Upper lobe of left lung (tissue), 6 donors: ENCODE measurements at regions not wholly inside any gene's neighbourhood (a gene's known extent, or its start where the extent isn't known, plus 50 kb on each side); places are given as distances from the start of the nearest gene placed in this dataset.

Experiments
- ATAC-seq, 2 donors: fragments of 200-7000 bp; cut with Tn5 transposase; one replicate each; pipeline ENCODE4 v1.9.1; 2022; ENCODE audit warnings: mild to moderate bottlenecking in 2 of 2, moderate library complexity in 2 of 2; ENCODE audit not compliant: low FRiP score in 2 of 2
- DNase-seq, 2 donors: peaks; one replicate each; pipeline ENCODE4 v3.0.0-alpha.2; 2019 to 2020
- H3K27ac ChIP-seq, 4 donors: fragments of 200-600 bp; sonication (generic); one replicate each; pipeline ENCODE4 v1.5.1; 2016 to 2019
- H3K27me3 ChIP-seq, 4 donors: fragments of 200-600 bp; sonication (generic); one replicate each; pipeline ENCODE4 v1.5.1; 2017 to 2019
- H3K36me3 ChIP-seq, 4 donors: fragments of 200-600 bp; sonication (generic); one replicate each; pipeline ENCODE4 v1.5.1; 2016 to 2019
- H3K4me1 ChIP-seq, 4 donors: fragments of 200-600 bp; sonication (generic); one replicate each; pipeline ENCODE4 v1.5.1; 2018 to 2019
- H3K4me3 ChIP-seq, 4 donors: fragments of 200-600 bp; sonication (generic); one replicate each; pipeline ENCODE4 v1.5.1; 2017 to 2019; ENCODE audit warnings: mild to moderate bottlenecking in 2 of 4, moderate library complexity in 1 of 4
- H3K9me3 ChIP-seq, 4 donors: fragments of 200-600 bp; sonication (generic); one replicate each; pipeline ENCODE4 v1.5.1; 2018 to 2019
- EP300 ChIP-seq, 4 donors: sonication (generic); formaldehyde crosslinking; IDR thresholded peaks; one replicate each; pipeline ENCODE4 v1.5.1; 2017; ENCODE audit warnings: antibody characterized with exemption in 4 of 4, control low read depth in 2 of 4
- POLR2A ChIP-seq, 4 donors: fragments of 450-650 bp; IDR thresholded peaks; one replicate each; pipeline ENCODE4 v1.5.1; 2016 to 2017; ENCODE audit warnings: antibody characterized with exemption in 4 of 4, mild to moderate bottlenecking in 2 of 4
- POLR2AphosphoS5 ChIP-seq, 2 donors: sonication (generic); formaldehyde crosslinking; IDR thresholded peaks; one replicate each; pipeline ENCODE4 v1.5.1; 2017; ENCODE audit warnings: antibody characterized with exemption in 2 of 2
- WGBS, 2 donors: methylation state at CpG; one replicate each; pipeline ENCODE4 v1.1.5; 2017 to 2018; 5-methylcytosine and 5-hydroxymethylcytosine counted together
- TF ChIP-seq, protein P1 (sequence below), 6 experiments: fragments of 450-650 bp in 4 of 6; fragments of 200-600 bp in 2 of 6; sonication (generic) in 2 of 6; IDR thresholded peaks; one replicate each; pipeline ENCODE4 v1.5.1; 2016 to 2019; ENCODE audit warnings: antibody characterized with exemption in 6 of 6
- donor health status: DM: no; HTN: no; CAD: no; lungs with moderate emphysema.
- donor health status: DM: no; HTN: yes; CAD: no; lungs with severe emphysema.

DNA sequence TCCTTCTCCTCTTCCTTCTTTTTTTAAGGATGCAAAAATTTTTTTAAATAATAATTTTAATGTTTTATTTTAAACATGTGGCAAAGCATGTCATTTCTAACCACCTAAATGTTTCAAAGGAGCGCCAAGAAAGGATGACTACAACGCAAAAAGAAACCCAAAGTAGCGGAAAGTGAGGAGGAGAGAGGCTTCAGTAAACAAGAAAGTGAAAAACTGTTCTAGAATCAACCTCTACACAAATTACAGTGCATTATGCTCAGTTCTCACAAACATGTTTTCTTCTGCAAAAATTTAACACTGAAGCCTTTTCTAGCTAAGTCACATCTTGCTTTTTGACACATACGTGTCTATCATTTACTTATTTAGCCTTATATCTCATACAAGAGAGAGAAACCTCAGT lies 948.6 kb downstream of the GATA3 start:
- no peak overlapping the region for H3K27ac ChIP-seq
- 89 to 90% methylated on average over 4 of the region's 4 CpGs for WGBS, 2 donors
- H3K36me3 ChIP-seq, result no peaks in the 10 kb centered on the region
- DNase-seq (no peak), ATAC-seq (no peak)
- no peaks in the 10 kb centered on the region for H3K9me3 ChIP-seq
- no peak overlapping the region for H3K4me3 ChIP-seq
- H3K4me1 ChIP-seq, result no peaks in the 10 kb centered on the region
- H3K27me3 ChIP-seq, result no peaks in the 10 kb centered on the region
- TF ChIP-seq, protein P1, sequence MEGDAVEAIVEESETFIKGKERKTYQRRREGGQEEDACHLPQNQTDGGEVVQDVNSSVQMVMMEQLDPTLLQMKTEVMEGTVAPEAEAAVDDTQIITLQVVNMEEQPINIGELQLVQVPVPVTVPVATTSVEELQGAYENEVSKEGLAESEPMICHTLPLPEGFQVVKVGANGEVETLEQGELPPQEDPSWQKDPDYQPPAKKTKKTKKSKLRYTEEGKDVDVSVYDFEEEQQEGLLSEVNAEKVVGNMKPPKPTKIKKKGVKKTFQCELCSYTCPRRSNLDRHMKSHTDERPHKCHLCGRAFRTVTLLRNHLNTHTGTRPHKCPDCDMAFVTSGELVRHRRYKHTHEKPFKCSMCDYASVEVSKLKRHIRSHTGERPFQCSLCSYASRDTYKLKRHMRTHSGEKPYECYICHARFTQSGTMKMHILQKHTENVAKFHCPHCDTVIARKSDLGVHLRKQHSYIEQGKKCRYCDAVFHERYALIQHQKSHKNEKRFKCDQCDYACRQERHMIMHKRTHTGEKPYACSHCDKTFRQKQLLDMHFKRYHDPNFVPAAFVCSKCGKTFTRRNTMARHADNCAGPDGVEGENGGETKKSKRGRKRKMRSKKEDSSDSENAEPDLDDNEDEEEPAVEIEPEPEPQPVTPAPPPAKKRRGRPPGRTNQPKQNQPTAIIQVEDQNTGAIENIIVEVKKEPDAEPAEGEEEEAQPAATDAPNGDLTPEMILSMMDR (IDR thresholded peaks at IDR 0.05), result no peak

DNA sequence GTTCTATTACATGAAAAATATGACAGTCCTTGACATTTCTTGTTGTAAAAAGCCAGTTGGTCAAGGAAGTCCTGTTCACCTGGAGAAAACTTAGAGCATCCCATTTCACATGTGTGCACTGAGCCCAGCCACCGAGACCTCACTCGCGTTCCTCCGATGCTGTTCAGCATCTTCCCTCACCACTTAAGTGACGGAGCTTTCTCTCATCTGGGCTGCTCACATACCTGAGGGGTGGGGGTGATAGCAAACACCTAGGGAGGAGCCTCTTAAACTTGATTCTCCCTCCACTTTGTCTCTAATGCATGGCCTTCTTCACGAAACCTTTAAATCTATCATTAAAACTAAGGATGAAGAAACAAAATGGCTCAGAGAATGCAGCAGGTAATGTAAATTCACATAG lies 950.2 kb downstream of the GATA3 start:
- Histone ChIP-seq H3K4me1 (no peaks in the 10 kb centered on the region), H3K27ac (no peak overlapping the region), H3K36me3 (no peaks in the 10 kb centered on the region), H3K9me3 (no peaks in the 10 kb centered on the region), H3K4me3 (no peak overlapping the region), H3K27me3 (no peaks in the 10 kb centered on the region)
- TF ChIP-seq, protein P1 (IDR thresholded peaks at IDR 0.05), result no peak
- no peak for TF ChIP-seq POLR2A (IDR thresholded peaks at IDR 0.05)
- TF ChIP-seq POLR2AphosphoS5 (IDR thresholded peaks at IDR 0.05), result no peak
- no peak for TF ChIP-seq EP300 (IDR thresholded peaks at IDR 0.05)
- DNase-seq (no peak), ATAC-seq (no peak)
- 86 to 87% methylated on average over 6 of the region's 6 CpGs for WGBS, 2 donors

DNA sequence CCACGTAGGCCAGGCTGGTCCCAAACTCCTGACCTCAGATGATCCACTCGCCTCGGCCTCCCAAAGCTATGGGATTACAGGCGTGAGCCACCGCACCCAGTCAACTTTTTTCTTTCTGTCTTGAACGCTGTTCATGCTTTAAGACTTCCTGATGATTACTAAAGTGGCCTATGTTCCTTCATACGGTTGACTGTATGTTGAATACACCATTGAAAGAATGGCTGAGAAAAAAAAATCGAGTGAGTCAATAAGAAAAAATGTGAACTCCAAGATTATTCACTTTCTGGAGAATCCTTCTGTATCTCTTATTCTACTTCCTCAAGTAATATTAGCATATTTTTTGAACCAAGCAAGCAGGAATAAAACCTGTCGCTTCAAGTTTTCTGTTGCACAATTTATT lies 955.0 kb downstream of the GATA3 start:
- no peak for TF ChIP-seq POLR2A (IDR thresholded peaks at IDR 0.05)
- no peak for TF ChIP-seq POLR2AphosphoS5 (IDR thresholded peaks at IDR 0.05)
- no peak for TF ChIP-seq EP300 (IDR thresholded peaks at IDR 0.05)
- TF ChIP-seq, protein P1 (IDR thresholded peaks at IDR 0.05), result no peak
- WGBS, 2 donors, result 83 to 84% methylated on average over 9 of the region's 9 CpGs
- H3K36me3 ChIP-seq, result no peaks in the 10 kb centered on the region
- ATAC-seq, result no peak
- DNase-seq, result no peak
- no peaks in the 10 kb centered on the region for H3K27me3 ChIP-seq
- H3K4me1 ChIP-seq, result no peaks in the 10 kb centered on the region
- H3K4me3 ChIP-seq, result no peak overlapping the region
- no peaks in the 10 kb centered on the region for H3K9me3 ChIP-seq
- no peak overlapping the region for H3K27ac ChIP-seq

DNA sequence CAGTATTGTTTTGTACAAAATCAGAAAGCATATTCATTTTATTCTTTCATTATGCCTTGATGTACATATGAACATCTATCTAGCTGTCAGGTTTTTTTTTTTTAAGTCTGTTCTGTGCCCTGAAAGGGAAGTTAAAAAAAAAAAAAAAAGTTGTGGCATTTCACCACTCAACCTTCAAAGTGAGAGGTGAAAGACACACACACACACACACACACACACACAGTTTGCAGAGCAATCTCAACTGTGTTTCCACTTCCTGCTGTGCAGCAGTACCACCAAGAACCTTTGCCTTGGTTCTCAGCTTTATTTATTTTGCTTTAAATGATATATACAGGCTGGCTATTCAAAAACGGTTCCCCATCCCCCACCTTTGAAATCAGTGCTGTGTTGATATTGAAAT lies 955.6 kb downstream of the GATA3 start:
- WGBS, 2 donors, result 0% methylated on average over 1 of the region's 1 CpG
- no peak for TF ChIP-seq POLR2AphosphoS5 (IDR thresholded peaks at IDR 0.05)
- no peak for TF ChIP-seq POLR2A (IDR thresholded peaks at IDR 0.05)
- TF ChIP-seq, protein P1 (IDR thresholded peaks at IDR 0.05), result no peak
- TF ChIP-seq EP300 (IDR thresholded peaks at IDR 0.05), result no peak
- no peaks in the 10 kb centered on the region for H3K36me3 ChIP-seq
- H3K27ac ChIP-seq, result no peak overlapping the region
- H3K9me3 ChIP-seq, result no peaks in the 10 kb centered on the region
- DNase-seq (no peak), ATAC-seq (no peak)
- no peak overlapping the region for H3K4me3 ChIP-seq
- no peaks in the 10 kb centered on the region for H3K27me3 ChIP-seq
- no peaks in the 10 kb centered on the region for H3K4me1 ChIP-seq

DNA sequence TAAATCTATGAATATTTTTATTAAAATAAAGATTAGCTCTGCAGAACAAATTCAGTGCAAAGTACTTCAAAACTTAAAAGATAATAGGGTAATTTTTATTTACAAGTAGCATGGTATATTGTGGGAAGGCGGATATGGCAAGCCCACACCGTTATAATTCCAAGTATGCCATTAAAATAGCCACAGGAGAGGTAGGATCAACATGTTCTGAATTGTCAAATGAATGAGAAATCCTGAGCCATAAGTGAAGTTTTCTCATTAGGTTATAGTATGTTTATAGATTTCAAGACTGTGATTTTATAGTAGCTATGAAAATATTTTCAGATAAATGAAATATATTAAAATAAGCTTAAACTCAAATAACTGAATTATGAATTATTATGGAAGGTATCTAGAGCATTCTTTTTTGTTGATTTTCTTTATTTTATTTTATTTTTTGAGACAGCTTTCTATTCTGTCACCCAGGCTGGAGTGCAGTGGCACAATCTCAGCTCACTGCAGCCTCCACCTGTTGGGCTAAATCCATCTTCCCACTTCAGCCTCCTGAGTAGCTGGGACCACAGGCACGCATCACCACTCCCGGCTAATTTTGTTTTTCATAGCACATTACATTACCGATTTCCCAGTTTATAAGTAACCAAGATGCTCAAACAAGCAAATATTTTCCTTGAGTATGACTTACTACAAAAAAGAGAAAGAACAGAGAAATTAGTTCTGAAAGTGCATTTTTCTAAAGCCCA lies 956.6 kb downstream of the GATA3 start:
- no peak for DNase-seq
- Histone ChIP-seq H3K4me3 (no peak overlapping the region), H3K27me3 (no peaks in the 10 kb centered on the region), H3K9me3 (no peaks in the 10 kb centered on the region), H3K27ac (no peak overlapping the region), H3K36me3 (no peaks in the 10 kb centered on the region), H3K4me1 (no peaks in the 10 kb centered on the region)
- 70% methylated on average over 5 of the region's 5 CpGs for WGBS, 2 donors
- ATAC-seq, result no peak
- TF ChIP-seq, protein P1 (IDR thresholded peaks at IDR 0.05), result no peak
- no peak for TF ChIP-seq POLR2A (IDR thresholded peaks at IDR 0.05)
- no peak for TF ChIP-seq POLR2AphosphoS5 (IDR thresholded peaks at IDR 0.05)
- no peak for TF ChIP-seq EP300 (IDR thresholded peaks at IDR 0.05)
